IPS DF 4.7 (cell line): ENCODE measurements at regions not wholly inside any gene's neighbourhood (a gene's known extent, or its start where the extent isn't known, plus 50 kb on each side); places are given as distances from the start of the nearest gene placed in this dataset.
A peak's percentile ranks its signal among the peaks of the same experiment; 100 is the strongest.

ENCODE experiments used
- DNase-seq: peaks from one replicate; pipeline ENCODE4 v3.0.0-alpha.2; 2013; ENCODE audit warnings: low spot score; ENCODE audit errors: extremely low read depth

DNA sequence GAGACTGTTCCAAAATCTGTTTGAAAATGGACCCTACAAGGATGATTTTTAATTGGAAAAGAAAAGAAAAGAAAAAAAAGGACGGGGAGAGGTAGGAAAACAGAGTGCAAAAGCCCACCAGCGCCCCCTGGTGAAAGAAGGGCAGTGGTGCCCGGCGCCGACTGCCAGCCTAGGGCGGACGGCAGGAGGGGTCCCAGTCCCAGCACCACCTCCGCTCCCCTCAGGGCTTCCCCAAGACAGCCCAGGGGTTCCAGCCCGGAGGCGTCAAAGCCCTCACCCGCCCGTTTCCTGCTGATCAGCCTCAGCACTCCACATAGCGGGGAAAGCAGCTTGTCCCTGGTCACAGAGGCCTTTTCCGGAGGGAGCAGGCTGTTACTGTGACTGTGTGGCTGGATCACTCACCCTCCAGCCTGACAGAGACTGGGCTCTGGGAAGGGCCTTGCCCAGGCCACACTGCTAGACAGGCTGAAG lies 213.9 kb downstream of the TFCP2L1 start:
- no peak for DNase-seq

DNA sequence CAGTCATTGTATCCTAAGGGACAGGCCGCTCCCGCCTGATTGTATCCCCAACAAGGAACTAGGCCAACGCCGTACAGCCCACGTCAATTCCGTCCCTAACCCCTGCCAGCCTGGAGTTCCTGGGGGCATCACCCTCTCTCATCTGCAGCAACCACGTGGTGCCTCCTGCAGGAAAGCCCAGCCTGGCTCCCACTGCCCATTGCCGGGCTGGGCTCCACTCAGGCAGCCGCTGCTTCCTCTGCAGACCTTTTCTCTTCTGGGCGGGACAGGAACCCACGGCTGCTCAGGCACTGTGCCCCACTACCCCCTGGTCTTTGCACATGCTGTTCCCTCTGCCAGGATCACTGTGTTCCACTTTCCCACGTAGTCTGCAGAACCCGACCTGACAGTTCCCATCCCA lies 212.2 kb downstream of the TFCP2L1 start:
- no peak for DNase-seq

- no peak for DNase-seq
Observed at GRCh38 chr2:121073320-121074210, 211.4 kb downstream of the TFCP2L1 start.

- DNase-seq, result no peak
Observed at GRCh38 chr2:121074293-121074932, 210.6 kb downstream of the TFCP2L1 start.

- peak; percentile 87 for DNase-seq
Observed at GRCh38 chr2:121075006-121075551, 209.9 kb downstream of the TFCP2L1 start.

DNA sequence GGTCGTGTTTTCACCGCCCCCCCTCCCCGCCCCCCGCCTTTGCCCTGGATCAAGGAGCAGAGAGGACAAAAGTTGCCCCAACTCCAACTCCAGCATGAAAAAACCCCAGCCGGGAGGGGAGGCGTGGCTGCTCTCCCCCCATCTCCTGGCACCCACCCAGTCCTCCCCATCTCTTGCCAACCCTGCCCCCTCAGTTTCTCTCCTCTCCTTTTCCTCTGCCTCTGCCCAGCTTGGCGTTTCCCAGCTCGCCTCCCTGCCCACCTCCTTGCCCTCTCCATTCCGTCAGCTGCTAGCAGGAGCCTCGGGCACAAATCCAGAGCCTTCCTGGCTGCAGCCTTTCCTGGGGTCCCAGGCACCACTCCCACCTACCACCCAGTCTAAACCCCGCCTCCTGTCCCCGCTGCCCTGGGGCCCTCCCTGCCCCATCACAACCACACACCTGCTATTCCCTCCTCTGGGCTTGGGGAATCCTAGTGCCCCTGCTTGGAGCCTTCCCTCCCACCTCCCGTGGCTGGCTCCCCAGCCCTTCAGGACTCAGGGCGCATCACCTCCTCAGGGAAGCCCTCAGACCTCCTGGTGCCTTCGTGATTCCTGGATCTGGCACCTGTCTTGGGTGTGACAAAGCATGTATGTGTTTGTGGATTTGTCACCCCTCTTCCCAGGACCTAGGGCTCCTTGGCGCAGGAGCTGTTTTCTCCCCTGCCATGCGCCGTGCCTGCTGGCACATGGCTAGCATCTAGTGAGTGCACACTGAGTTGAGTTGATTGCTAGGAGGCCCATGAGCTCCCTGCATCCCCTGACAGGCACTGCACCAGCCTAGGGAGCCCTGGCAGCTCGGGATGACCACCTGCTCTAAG lies 209.1 kb downstream of the TFCP2L1 start:
- DNase-seq, result no peak

- no peak for DNase-seq
Observed at GRCh38 chr2:121076498-121076820, 208.5 kb downstream of the TFCP2L1 start.

DNA sequence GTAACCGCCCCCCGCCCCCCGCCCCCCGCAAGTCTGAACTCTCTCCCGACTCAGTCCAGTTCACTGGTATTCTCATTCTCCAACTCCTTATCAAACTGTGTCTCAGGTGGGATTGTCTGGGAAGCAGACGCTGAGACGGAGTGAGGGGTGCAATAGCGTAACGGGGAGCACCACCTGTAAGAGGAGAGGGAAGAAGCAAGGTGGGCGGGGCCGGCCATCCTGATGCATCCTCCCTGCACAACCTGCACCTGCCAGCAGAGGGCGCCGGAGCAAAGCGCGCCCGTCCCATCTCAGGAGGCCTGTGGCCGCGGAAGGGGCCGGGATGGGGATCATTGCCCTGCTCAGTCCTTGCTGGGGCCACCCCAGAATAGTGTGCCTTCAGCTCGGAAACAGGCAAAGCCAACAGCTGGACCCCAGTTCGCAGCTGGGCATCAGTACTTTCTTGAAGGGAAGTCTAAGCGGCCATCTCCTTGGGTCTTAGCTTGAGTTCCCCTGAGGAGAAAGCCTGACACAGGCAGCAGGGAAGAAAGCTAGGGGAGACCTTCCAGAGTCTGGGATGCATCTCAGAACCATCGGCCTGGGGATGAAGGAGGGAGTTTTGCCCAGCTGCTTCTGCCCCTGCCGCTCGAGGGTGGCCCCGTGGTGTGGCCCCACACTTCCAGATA lies 208.0 kb downstream of the TFCP2L1 start:
- no peak for DNase-seq

GRCh38 chr2:121078899-121079298 lies 206.1 kb downstream of the TFCP2L1 start:
- no peak for DNase-seq

GRCh38 chr2:121080013-121080772 lies 204.8 kb downstream of the TFCP2L1 start:
- no peak for DNase-seq

DNA sequence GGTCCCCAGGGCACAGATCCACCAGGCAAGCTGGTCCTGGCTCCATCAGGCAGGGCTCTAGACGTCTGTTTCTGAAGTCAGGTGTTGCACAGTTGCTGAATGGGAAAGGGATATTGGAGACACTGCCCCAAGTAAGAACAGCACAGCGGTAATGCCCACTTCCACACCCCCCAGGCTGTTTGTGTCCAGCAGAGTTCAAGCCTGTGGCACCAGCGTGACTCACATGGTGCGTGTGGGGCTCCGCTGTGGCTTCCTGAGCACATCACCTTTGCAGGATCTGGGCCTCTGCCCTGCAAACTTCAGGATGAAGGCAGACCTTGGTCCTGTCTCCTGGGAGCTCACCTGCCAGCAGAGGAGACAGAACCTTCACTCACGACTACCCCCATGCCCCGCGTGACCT lies 203.3 kb downstream of the TFCP2L1 start:
- DNase-seq, result no peak

DNA sequence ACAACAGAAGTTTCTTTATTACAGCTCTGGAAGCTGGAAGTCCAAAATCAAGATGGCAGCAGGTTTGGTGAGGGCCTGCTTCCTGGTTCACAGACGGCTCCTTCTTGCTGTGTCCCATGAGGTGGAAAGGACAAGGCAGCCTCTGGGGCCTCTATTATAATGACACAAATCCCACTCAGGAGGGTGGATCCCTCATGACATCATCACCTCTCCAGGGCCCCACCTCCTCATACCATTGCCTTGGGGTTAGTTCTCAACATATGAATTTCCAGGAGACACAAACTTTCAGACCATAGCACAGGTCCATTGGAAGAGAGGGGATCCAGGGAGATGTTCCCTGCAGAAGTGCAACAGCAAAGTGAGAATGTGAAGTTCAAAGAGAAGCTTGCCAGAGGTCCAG lies 202.8 kb downstream of the TFCP2L1 start:
- DNase-seq, result no peak

- no peak for DNase-seq
Observed at GRCh38 chr2:121084130-121084680, 200.8 kb downstream of the TFCP2L1 start.

DNA sequence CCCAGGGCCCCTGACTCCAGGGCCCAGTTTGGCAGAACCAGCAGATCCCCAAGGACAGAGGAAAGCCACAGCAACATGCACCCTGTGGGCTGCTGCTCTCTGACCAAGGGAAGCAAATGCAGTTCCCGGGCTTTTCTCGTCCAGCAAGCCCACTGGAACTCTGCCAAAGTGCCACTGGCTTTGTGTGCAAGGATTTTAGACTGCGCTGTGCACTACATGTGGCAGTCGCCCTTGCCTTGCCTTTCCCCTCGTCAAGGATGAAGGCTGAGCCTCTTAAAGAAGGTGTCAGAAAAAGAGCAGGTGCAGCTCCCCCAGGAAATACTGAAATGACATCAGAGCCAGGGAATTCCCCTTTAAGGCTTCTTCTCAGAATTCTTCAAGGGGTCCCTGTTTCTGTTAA lies 199.2 kb downstream of the TFCP2L1 start:
- no peak for DNase-seq

DNA sequence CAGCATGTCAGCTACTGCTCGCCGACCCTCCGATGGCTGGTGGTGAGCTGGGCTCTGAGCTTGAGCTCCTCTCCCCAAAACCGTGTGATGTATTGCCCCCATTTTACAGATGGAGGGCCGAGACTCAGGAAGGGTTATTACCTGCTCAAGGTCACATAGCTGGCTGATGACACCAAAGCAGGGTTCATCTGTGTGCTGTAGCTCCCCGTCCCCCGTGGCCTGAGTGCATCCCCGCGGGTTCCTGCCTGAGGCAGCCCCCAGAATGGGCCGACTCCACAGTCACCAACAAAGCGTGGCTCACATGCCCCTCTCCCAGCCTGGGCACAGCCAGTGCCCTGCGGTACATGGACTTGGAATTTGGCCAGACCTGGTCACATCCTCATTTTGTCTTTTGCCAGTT lies 198.6 kb downstream of the TFCP2L1 start:
- no peak for DNase-seq

DNA sequence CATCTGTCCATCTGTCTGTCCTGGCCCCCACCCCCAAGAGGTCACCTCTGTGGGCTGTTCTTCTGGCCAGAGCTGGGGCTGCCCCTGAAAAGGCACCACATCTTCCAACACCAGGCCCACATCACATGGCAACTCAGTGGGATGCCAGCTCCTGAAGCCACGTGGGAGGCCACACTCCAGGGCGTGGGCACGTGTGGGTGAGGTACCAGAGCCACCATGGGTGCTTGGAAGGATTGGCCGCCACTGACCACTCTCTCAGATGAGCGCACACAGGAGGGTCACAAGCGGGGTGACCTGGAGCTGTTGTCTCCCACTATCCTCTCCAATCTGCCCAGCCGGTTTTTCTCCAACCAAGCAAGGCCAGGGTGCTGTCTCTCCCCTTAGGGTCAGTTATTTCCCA lies 197.9 kb downstream of the TFCP2L1 start:
- DNase-seq, result no peak

GRCh38 chr2:121088251-121089165 lies 196.5 kb downstream of the TFCP2L1 start:
- DNase-seq, result no peak

GRCh38 chr2:121089166-121089510 lies 195.9 kb downstream of the TFCP2L1 start:
- DNase-seq, result no peak

- DNase-seq, result no peak
Observed at GRCh38 chr2:121090088-121090715, 194.8 kb downstream of the TFCP2L1 start.
